HepG2 (cell line): ENCODE measurements at regions not wholly inside any gene's neighbourhood (a gene's known extent, or its start where the extent isn't known, plus 50 kb on each side); places are given as distances from the start of the nearest gene placed in this dataset.

Source experiments
- ATAC-seq: fragments of 200-7000 bp; cut with Tn5 transposase; 3 replicates; pipeline ENCODE4 v1.9.1; 2020; ENCODE audit warnings: mild to moderate bottlenecking, moderate library complexity
- BruUV-seq: library from RNA; stranded (reverse); fragments of 400-500 nt; replicated peaks from 2 replicates; lab custom pipeline; 2021; lab: Mats Ljungman, UMichigan
- CTCF ChIA-PET: fragments of 300-600 bp; formaldehyde crosslinking; extraction: SDS; loops from one replicate; lab custom pipeline; 2021; ENCODE audit warnings: low total read pairs, inconsistent platforms, low intra/inter-chr PET ratio; lab: Yijun Ruan, JAX
- POLR2A ChIA-PET: fragments of 350-600 bp; sonication (Branson Sonifier 250); formaldehyde crosslinking; loops from one replicate; lab custom pipeline; 2020; ENCODE audit warnings: antibody characterized with exemption, inconsistent platforms; lab: Yijun Ruan, JAX
- DNase-seq: peaks from one replicate; pipeline ENCODE4 v3.0.0-alpha.2; 2015; ENCODE audit warnings: low spot score
- FAIRE-seq: peaks from 3 replicates; lab custom pipeline; 2011; peaks lifted over from hg19 to GRCh38; lab: Jason Lieb, UNC
- H2AFZ ChIP-seq: one replicate; pipeline ENCODE4 v1.6.1; 2011; ENCODE audit warnings: low read length, inconsistent platforms
- H3K27ac ChIP-seq: fragments of 300-600 bp; 3 replicates; pipeline ENCODE4 v1.8.0; 2011; ENCODE audit warnings: mixed run types, mild to moderate bottlenecking, mixed read lengths, low read length, inconsistent platforms; ENCODE audit not compliant: insufficient read depth; ENCODE audit errors: extremely low read length
- H3K27me3 ChIP-seq, 2 experiments: fragments of 200-600 bp in 1 of 2; 2 replicates in 1 of 2; 3 replicates in 1 of 2; pipeline versions ENCODE4 v1.6.0 to v1.8.0; 2011; ENCODE audit warnings: low read length in 2 of 2, mild to moderate bottlenecking in 2 of 2, moderate library complexity in 2 of 2, inconsistent platforms in 1 of 2; ENCODE audit not compliant: insufficient read depth in 2 of 2, control insufficient read depth in 1 of 2
- H3K36me3 ChIP-seq, 2 experiments: fragments of 200-600 bp in 1 of 2; replicated peaks in 1 of 2; 2 replicates in 1 of 2; 3 replicates in 1 of 2; pipeline versions ENCODE4 v1.5.1 to v1.8.0; 2011; ENCODE audit warnings: low read length in 2 of 2, inconsistent platforms in 1 of 2; ENCODE audit not compliant: insufficient read depth in 2 of 2, control insufficient read depth in 1 of 2
- H3K4me1 ChIP-seq: 2 replicates; pipeline ENCODE4 v1.5.1; 2012; ENCODE audit warnings: low read length, inconsistent platforms; ENCODE audit not compliant: insufficient read depth
- H3K4me2 ChIP-seq: 2 replicates; pipeline ENCODE4 v1.6.0; 2011; ENCODE audit warnings: low read depth, low read length, inconsistent platforms
- H3K4me3 ChIP-seq, 3 experiments: fragments of 200-600 bp in 1 of 3; sonication (generic), shearing (Covaris generic) in 1 of 3; replicated peaks in 1 of 3; 2 replicates each; pipeline ENCODE4 v1.5.1; 2011 to 2016; ENCODE audit warnings: low read length in 3 of 3, inconsistent platforms in 2 of 3, low read depth in 2 of 3, mild to moderate bottlenecking in 2 of 3, control low read depth in 1 of 3, mixed read lengths in 1 of 3; ENCODE audit not compliant: insufficient read depth in 1 of 3
- H3K79me2 ChIP-seq: one replicate; pipeline ENCODE4 v1.6.1; 2011; ENCODE audit warnings: low read length, inconsistent platforms; ENCODE audit not compliant: insufficient read depth
- H3K9ac ChIP-seq: 2 replicates; pipeline ENCODE4 v1.6.0; 2011; ENCODE audit warnings: mild to moderate bottlenecking, low read depth, low read length, inconsistent platforms; ENCODE audit not compliant: insufficient read depth
- H3K9me3 ChIP-seq: 2 replicates; pipeline ENCODE4 v1.5.1; 2012; ENCODE audit warnings: mild to moderate bottlenecking, low read length
- H4K20me1 ChIP-seq: 2 replicates; pipeline ENCODE4 v1.6.0; 2011; ENCODE audit warnings: inconsistent platforms, mild to moderate bottlenecking, low read length, moderate library complexity; ENCODE audit not compliant: insufficient read depth
- KLF15 ChIP-seq: sonication (generic); formaldehyde crosslinking; IDR thresholded peaks from 2 replicates; pipeline ENCODE4 v1.8.1; 2023; ENCODE audit warnings: borderline replicate concordance, mild to moderate bottlenecking, inconsistent platforms, missing genetic modification reagents, mixed read lengths
- MATR3 ChIP-seq: sonication (generic); formaldehyde crosslinking; IDR thresholded peaks from 2 replicates; pipeline ENCODE4 v1.4.0; 2020; ENCODE audit warnings: missing genetic modification reagents
- MXD4 ChIP-seq: IDR thresholded peaks from 2 replicates; pipeline ENCODE4 v1.6.1; 2016; ENCODE audit warnings: mild to moderate bottlenecking, missing biosample characterization, missing genetic modification reagents
- STAG1 ChIP-seq: sonication (generic); formaldehyde crosslinking; IDR thresholded peaks from 2 replicates; pipeline ENCODE4 v1.4.0; 2020; ENCODE audit warnings: missing genetic modification reagents
- STAT5B ChIP-seq: sonication (generic); formaldehyde crosslinking; IDR thresholded peaks from 2 replicates; pipeline ENCODE4 v1.4.0; 2020; ENCODE audit warnings: missing genetic modification reagents
- ZBTB38 ChIP-seq: sonication (generic); formaldehyde crosslinking; IDR thresholded peaks from 2 replicates; pipeline ENCODE4 v1.5.1; 2020; ENCODE audit warnings: mild to moderate bottlenecking, missing genetic modification reagents
- ZNF24 ChIP-seq: fragments of 450-650 bp; IDR thresholded peaks from 2 replicates; pipeline ENCODE4 v1.6.1; 2017; ENCODE audit warnings: antibody characterized with exemption, mild to moderate bottlenecking
- ZNF441 ChIP-seq: sonication (generic); formaldehyde crosslinking; IDR thresholded peaks from 2 replicates; pipeline ENCODE4 v1.7.0; 2021; ENCODE audit warnings: missing genetic modification reagents, borderline replicate concordance
- ZNF746 ChIP-seq: sonication (generic); formaldehyde crosslinking; IDR thresholded peaks from 2 replicates; pipeline ENCODE4 v1.8.0; 2022; ENCODE audit warnings: mild to moderate bottlenecking, missing genetic modification reagents
- ZNF773 ChIP-seq: sonication (generic); formaldehyde crosslinking; IDR thresholded peaks from 2 replicates; pipeline ENCODE4 v1.4.0; 2020; ENCODE audit warnings: missing genetic modification reagents, borderline replicate concordance
- ZNF782 ChIP-seq: sonication (generic); formaldehyde crosslinking; IDR thresholded peaks from 2 replicates; pipeline ENCODE4 v1.4.0; 2020; ENCODE audit warnings: missing genetic modification reagents, mild to moderate bottlenecking, borderline replicate concordance
- WGBS: methylation state at CpG from one replicate; pipeline ENCODE4 v1.1.6; 2017; ENCODE audit warnings: low lambda C conversion rate; 5-methylcytosine and 5-hydroxymethylcytosine counted together
- in situ Hi-C: cut with HindIII; loops from 2 replicates; pipeline ENCODE4 v1.10.0; 2017; ENCODE audit warnings: low pct_unique_long_range_greater_than_20kb; ENCODE audit not compliant: extremely low pct_ligation_motif_present
- intact Hi-C: fragments of 100-400 bp; cut with micrococcal nuclease; formaldehyde crosslinking; loops from one replicate; pipeline ENCODE4 v1.10.0; 2022; ENCODE audit not compliant: unreplicated experiment
- TF ChIP-seq, protein P1 (sequence below): sonication (generic); formaldehyde crosslinking; IDR thresholded peaks from 2 replicates; pipeline ENCODE4 v1.4.0; 2020; ENCODE audit warnings: missing genetic modification reagents
- TF ChIP-seq, protein P2 (sequence below): sonication (generic); formaldehyde crosslinking; IDR thresholded peaks from 2 replicates; pipeline ENCODE4 v1.4.0; 2020; ENCODE audit warnings: missing genetic modification reagents
- TF ChIP-seq, protein P3 (sequence below): sonication (generic); formaldehyde crosslinking; IDR thresholded peaks from 2 replicates; pipeline ENCODE4 v1.5.0; 2020; ENCODE audit warnings: missing genetic modification reagents
- TF ChIP-seq, protein P4 (sequence below): sonication (generic); formaldehyde crosslinking; IDR thresholded peaks from 2 replicates; pipeline ENCODE4 v1.4.0; 2020; ENCODE audit warnings: low read depth, mild to moderate bottlenecking, missing genetic modification reagents
- TF ChIP-seq, protein P5 (sequence below): sonication (generic); formaldehyde crosslinking; IDR thresholded peaks from 2 replicates; pipeline ENCODE4 v1.5.0; 2020; ENCODE audit warnings: missing genetic modification reagents, mild to moderate bottlenecking, borderline replicate concordance

DNA sequence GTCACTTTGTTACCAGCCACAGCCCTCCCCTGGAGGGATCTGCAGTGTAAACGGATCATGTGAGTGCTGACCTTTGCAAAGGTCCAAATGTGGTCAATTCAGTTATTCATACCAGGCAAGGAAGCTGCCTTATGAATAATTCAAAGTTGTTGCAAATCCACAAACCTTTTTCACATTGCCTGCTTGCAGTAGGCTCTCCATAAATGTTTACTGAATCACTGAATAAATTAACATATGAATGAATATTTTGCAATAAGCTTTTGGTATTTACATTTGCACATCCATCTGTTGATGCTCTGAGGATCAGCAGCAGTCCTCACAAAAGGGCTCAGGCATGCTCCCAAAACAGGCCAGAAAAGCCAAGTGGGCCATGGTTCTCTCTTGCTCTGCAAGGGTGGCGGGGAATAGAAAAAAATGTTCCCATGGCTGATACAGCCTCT is 156.8 kb downstream of the VAPA start:
- POLR2A ChIA-PET = no interaction called here
- TF ChIP-seq ZNF773 (CRISPR knock-in tag) = no peak
- TF ChIP-seq, protein P1, sequence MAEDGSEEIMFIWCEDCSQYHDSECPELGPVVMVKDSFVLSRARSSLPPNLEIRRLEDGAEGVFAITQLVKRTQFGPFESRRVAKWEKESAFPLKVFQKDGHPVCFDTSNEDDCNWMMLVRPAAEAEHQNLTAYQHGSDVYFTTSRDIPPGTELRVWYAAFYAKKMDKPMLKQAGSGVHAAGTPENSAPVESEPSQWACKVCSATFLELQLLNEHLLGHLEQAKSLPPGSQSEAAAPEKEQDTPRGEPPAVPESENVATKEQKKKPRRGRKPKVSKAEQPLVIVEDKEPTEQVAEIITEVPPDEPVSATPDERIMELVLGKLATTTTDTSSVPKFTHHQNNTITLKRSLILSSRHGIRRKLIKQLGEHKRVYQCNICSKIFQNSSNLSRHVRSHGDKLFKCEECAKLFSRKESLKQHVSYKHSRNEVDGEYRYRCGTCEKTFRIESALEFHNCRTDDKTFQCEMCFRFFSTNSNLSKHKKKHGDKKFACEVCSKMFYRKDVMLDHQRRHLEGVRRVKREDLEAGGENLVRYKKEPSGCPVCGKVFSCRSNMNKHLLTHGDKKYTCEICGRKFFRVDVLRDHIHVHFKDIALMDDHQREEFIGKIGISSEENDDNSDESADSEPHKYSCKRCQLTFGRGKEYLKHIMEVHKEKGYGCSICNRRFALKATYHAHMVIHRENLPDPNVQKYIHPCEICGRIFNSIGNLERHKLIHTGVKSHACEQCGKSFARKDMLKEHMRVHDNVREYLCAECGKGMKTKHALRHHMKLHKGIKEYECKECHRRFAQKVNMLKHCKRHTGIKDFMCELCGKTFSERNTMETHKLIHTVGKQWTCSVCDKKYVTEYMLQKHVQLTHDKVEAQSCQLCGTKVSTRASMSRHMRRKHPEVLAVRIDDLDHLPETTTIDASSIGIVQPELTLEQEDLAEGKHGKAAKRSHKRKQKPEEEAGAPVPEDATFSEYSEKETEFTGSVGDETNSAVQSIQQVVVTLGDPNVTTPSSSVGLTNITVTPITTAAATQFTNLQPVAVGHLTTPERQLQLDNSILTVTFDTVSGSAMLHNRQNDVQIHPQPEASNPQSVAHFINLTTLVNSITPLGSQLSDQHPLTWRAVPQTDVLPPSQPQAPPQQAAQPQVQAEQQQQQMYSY (CRISPR knock-in tag) = no peak
- TF ChIP-seq, protein P2, sequence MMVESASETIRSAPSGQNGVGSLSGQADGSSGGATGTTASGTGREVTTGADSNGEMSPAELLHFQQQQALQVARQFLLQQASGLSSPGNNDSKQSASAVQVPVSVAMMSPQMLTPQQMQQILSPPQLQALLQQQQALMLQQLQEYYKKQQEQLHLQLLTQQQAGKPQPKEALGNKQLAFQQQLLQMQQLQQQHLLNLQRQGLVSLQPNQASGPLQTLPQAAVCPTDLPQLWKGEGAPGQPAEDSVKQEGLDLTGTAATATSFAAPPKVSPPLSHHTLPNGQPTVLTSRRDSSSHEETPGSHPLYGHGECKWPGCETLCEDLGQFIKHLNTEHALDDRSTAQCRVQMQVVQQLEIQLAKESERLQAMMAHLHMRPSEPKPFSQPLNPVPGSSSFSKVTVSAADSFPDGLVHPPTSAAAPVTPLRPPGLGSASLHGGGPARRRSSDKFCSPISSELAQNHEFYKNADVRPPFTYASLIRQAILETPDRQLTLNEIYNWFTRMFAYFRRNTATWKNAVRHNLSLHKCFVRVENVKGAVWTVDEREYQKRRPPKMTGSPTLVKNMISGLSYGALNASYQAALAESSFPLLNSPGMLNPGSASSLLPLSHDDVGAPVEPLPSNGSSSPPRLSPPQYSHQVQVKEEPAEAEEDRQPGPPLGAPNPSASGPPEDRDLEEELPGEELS (CRISPR knock-in tag) = no peak
- TF ChIP-seq, protein P3, sequence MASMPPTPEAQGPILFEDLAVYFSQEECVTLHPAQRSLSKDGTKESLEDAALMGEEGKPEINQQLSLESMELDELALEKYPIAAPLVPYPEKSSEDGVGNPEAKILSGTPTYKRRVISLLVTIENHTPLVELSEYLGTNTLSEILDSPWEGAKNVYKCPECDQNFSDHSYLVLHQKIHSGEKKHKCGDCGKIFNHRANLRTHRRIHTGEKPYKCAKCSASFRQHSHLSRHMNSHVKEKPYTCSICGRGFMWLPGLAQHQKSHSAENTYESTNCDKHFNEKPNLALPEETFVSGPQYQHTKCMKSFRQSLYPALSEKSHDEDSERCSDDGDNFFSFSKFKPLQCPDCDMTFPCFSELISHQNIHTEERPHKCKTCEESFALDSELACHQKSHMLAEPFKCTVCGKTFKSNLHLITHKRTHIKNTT = no peak
- no peak for TF ChIP-seq ZNF782 (CRISPR knock-in tag)
- no peak for TF ChIP-seq ZNF441 (CRISPR knock-in tag)
- TF ChIP-seq ZBTB38 = no peak
- no peak for TF ChIP-seq ZNF746
- TF ChIP-seq ZNF24 = no peak
- TF ChIP-seq MATR3 (CRISPR knock-in tag) = no peak
- TF ChIP-seq STAT5B (CRISPR knock-in tag) = no peak
- no peak for TF ChIP-seq MXD4 (CRISPR knock-in tag)
- TF ChIP-seq, protein P4, sequence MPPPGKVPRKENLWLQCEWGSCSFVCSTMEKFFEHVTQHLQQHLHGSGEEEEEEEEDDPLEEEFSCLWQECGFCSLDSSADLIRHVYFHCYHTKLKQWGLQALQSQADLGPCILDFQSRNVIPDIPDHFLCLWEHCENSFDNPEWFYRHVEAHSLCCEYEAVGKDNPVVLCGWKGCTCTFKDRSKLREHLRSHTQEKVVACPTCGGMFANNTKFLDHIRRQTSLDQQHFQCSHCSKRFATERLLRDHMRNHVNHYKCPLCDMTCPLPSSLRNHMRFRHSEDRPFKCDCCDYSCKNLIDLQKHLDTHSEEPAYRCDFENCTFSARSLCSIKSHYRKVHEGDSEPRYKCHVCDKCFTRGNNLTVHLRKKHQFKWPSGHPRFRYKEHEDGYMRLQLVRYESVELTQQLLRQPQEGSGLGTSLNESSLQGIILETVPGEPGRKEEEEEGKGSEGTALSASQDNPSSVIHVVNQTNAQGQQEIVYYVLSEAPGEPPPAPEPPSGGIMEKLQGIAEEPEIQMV (CRISPR knock-in tag) = no peak
- TF ChIP-seq, protein P5, sequence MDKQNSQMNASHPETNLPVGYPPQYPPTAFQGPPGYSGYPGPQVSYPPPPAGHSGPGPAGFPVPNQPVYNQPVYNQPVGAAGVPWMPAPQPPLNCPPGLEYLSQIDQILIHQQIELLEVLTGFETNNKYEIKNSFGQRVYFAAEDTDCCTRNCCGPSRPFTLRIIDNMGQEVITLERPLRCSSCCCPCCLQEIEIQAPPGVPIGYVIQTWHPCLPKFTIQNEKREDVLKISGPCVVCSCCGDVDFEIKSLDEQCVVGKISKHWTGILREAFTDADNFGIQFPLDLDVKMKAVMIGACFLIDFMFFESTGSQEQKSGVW (CRISPR knock-in tag) = no peak
- TF ChIP-seq KLF15 = no peak
- TF ChIP-seq STAG1 (CRISPR knock-in tag) = no peak

More for the DNA sequence above, 156.8 kb downstream of the VAPA start:
- CTCF ChIA-PET = no interaction called here
- Histone ChIP-seq H3K9ac (no peak overlapping the region), H3K79me2 (no peaks in the 10 kb centered on the region), H3K4me2 (no peak overlapping the region), H2AFZ (no peak overlapping the region), H3K9me3 (no peaks in the 10 kb centered on the region), H3K4me1 (no peaks in the 10 kb centered on the region), H3K36me3 (no peaks in the 10 kb centered on the region), H4K20me1 (no peaks in the 10 kb centered on the region), H3K27ac (no peak overlapping the region), H3K4me3 (no peak overlapping the region), H3K27me3 (peaks cover 0 to 3% of the 10 kb centered on the region in 2 experiments; a peak in 1 of 5 replicates)
- FAIRE-seq (no peak), DNase-seq (no peak), ATAC-seq (no peak)
- intact Hi-C loops = no loop called here
- in situ Hi-C loops = no loop called here
- no TSS peak for BruUV-seq
- WGBS = 35% methylated on average over 2 of the region's 2 CpGs
